ENCODE measurements at regions not wholly inside any gene's neighbourhood (a gene's known extent, or its start where the extent isn't known, plus 50 kb on each side); places are given as distances from the start of the nearest gene placed in this dataset.

- TF ChIP-seq CTCF (IDR thresholded peaks at IDR 0.05) (no peak), POLR2A (IDR thresholded peaks at IDR 0.05) (no peak)
- Histone ChIP-seq H3K27ac (no peak overlapping the region), H3K27me3 (no peaks in the 10 kb centered on the region), H3K4me3 (no peak overlapping the region), H3K36me3 (replicated peaks in 1 of 2; ENCODE audit: insufficient read depth in 1 of 2, low read depth in 2 of 2) (no peaks in the 10 kb centered on the region), H3K9me3 (no peaks in the 10 kb centered on the region), H3K4me1 (no peaks in the 10 kb centered on the region)
- ATAC-seq, result no peak
- WGBS, 2 donors, result 69 to 72% methylated on average over 3 of the region's 3 CpGs
- intact Hi-C loops (cut with DNase I), result no loop called here
- DNase-seq, result no peak
Measured at GRCh38 chr2:59701271-59701994, 852.0 kb downstream of the BCL11A start.

- no peaks in the 10 kb centered on the region for H3K4me1 ChIP-seq
- H3K27ac ChIP-seq, result no peak overlapping the region
- peaks cover 0 to 9% (median 0%) of the 10 kb centered on the region in 3 donors for H3K9me3 ChIP-seq
- DNase-seq (no peak), ATAC-seq (no peak)
- intact Hi-C loops (cut with DNase I), result no loop called here
- H3K36me3 ChIP-seq (replicated peaks in 1 of 2; ENCODE audit: insufficient read depth in 1 of 2, low read depth in 2 of 2), result no peaks in the 10 kb centered on the region
- no peak overlapping the region for H3K4me3 ChIP-seq
- WGBS, 2 donors, result 61 to 63% methylated on average over 1 of the region's 1 CpG
- TF ChIP-seq POLR2A (IDR thresholded peaks at IDR 0.05) (no peak), CTCF (IDR thresholded peaks at IDR 0.05) (no peak)
- H3K27me3 ChIP-seq, result no peaks in the 10 kb centered on the region
Measured at GRCh38 chr2:59694176-59694575, 859.3 kb downstream of the BCL11A start.

GRCh38 chr2:59693231-59693959 lies 860.1 kb downstream of the BCL11A start:
- intact Hi-C loops (cut with DNase I), result no loop called here
- WGBS, 2 donors, result 40 to 42% methylated on average over 2 of the region's 2 CpGs
- no peak for DNase-seq

GRCh38 chr2:59691518-59692190 lies 861.8 kb downstream of the BCL11A start:
- H3K9me3 ChIP-seq, result peaks cover 0 to 9% (median 0%) of the 10 kb centered on the region in 3 donors
- DNase-seq (no peak), ATAC-seq (no peak)
- TF ChIP-seq CTCF (IDR thresholded peaks at IDR 0.05) (no peak), POLR2A (IDR thresholded peaks at IDR 0.05) (no peak)
- no peak overlapping the region for H3K27ac ChIP-seq
- WGBS, 2 donors, result 43 to 69% methylated on average over 3 of the region's 3 CpGs
- intact Hi-C loops (cut with DNase I), result no loop called here
- H3K4me1 ChIP-seq, result no peaks in the 10 kb centered on the region
- no peaks in the 10 kb centered on the region for H3K36me3 ChIP-seq (replicated peaks in 1 of 2; ENCODE audit: insufficient read depth in 1 of 2, low read depth in 2 of 2)
- no peak overlapping the region for H3K4me3 ChIP-seq
- no peaks in the 10 kb centered on the region for H3K27me3 ChIP-seq

More at GRCh38 chr2:59693231-59693959, 860.1 kb downstream of the BCL11A start:
- Histone ChIP-seq H3K4me1 (no peaks in the 10 kb centered on the region), H3K9me3 (peaks cover 0 to 9% (median 0%) of the 10 kb centered on the region in 3 donors), H3K27ac (no peak overlapping the region), H3K27me3 (no peaks in the 10 kb centered on the region), H3K36me3 (replicated peaks in 1 of 2; ENCODE audit: insufficient read depth in 1 of 2, low read depth in 2 of 2) (no peaks in the 10 kb centered on the region), H3K4me3 (no peak overlapping the region)
- no peak for ATAC-seq
- TF ChIP-seq POLR2A (IDR thresholded peaks at IDR 0.05), result no peak
- TF ChIP-seq CTCF (IDR thresholded peaks at IDR 0.05), result no peak
